Urinary bladder (tissue), 3 donors: ENCODE measurements at regions not wholly inside any gene's neighbourhood (a gene's known extent, or its start where the extent isn't known, plus 50 kb on each side); places are given as distances from the start of the nearest gene placed in this dataset.
"Not testable (repeated sequence)": the region's sequence is repeated elsewhere in the genome, so short reads cannot be mapped to it uniquely, and the experiment has no call there.

Experiments used
- DNase-seq: peaks from one replicate; pipeline ENCODE4 v3.0.0-alpha.2; 2015; ENCODE audit errors: extremely low spot score
- H3K27ac ChIP-seq: one replicate; pipeline ENCODE4 v1.5.1; 2013; ENCODE audit warnings: low read depth, mild to moderate bottlenecking, moderate library complexity
- H3K36me3 ChIP-seq: one replicate; pipeline ENCODE4 v1.6.1; 2013; ENCODE audit warnings: mild to moderate bottlenecking, moderate library complexity; ENCODE audit not compliant: insufficient read depth
- H3K4me1 ChIP-seq: one replicate; pipeline ENCODE4 v1.6.1; 2013; ENCODE audit warnings: mild to moderate bottlenecking, moderate library complexity; ENCODE audit not compliant: insufficient read depth
- H3K4me3 ChIP-seq: one replicate; pipeline ENCODE4 v1.5.1; 2013; ENCODE audit warnings: low read depth, low read length
- WGBS: extraction: QIAGEN DNeasy Blood & Tissue Kit; methylation state at CpG from one replicate; pipeline ENCODE4 v1.1.7; 2013; 5-methylcytosine and 5-hydroxymethylcytosine counted together
- donor health status: healthy with polysubstance abuse.
- donor health status: healthy.

DNA sequence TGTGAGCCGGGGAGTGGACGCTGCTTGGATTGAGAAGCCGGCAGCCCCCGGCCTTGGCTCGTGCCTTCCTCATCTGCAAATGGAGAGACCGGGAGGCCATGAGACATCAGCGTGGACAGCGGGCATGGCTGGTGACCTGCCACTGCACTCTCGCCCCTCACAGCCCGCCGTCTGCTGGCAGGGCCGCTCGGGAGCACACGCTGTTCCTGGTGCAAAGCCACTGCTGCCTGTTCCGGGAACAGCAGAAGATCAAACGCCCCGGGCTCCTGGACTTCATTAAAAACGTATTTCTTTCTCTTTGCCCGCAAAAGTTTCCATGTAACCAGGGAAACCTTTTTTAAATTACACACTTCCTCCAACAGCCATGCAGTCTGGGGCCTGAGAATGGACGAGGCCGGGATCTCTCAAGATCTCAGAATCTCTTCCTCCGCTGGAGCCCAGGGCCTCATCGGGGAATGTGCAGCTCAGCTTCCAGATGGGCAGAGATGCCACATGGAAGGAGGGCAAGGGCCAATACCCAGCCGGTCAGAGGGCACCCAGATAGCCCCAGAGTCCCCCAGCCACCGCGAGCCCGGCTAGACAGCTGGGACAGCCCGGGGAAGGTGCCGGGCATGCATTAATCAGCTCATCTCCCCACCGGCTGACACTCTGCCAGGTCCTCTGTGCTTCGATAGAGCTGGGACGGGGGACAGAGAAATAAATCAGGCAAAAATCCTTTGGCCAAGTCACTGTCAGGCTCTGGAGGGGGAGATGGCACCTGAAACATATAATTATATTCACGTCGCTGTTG is 62.8 kb upstream of the PRR5 start:
- 67% methylated on average over 34 of the region's 34 CpGs for WGBS
- H3K36me3 ChIP-seq: no peaks in the 10 kb centered on the region
- H3K4me1 ChIP-seq: no peaks in the 10 kb centered on the region
- H3K4me3 ChIP-seq: no peak overlapping the region
- no peak overlapping the region for H3K27ac ChIP-seq
- no peak for DNase-seq

DNA sequence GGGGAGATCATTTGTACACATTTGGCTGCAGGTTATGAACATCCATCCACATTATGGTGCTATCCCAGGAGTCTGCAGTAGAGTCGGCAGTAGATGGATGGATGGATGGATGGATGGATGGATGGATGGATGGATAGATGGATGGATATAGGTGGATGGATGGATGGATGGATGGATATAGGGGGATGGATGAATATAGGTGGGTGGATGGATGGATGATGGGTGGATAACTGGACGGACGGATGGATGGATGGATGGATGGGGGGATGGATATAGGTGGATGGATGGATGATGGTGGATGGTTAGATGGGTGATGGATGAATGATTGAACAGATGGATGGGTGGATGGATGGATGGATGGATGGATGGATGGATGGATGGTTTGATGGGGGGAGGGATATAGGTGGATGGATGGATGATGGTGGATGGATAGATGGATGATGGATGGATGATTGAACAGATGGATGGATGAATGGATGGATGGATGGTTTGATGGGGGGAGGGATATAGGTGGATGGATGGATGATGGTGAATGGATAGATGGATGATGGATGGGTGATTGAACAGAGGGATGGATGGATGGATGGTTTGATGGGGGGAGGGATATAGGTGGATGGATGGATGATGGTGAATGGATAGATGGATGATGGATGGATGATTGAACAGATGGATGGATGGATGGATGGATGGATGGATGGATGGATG is 65.3 kb upstream of the PRR5 start:
- DNase-seq, H3K4me3 ChIP-seq, H3K27ac ChIP-seq, H3K36me3 ChIP-seq, H3K4me1 ChIP-seq: not testable (repeated sequence)
- WGBS: 98% methylated on average over 3 of the region's 3 CpGs

DNA sequence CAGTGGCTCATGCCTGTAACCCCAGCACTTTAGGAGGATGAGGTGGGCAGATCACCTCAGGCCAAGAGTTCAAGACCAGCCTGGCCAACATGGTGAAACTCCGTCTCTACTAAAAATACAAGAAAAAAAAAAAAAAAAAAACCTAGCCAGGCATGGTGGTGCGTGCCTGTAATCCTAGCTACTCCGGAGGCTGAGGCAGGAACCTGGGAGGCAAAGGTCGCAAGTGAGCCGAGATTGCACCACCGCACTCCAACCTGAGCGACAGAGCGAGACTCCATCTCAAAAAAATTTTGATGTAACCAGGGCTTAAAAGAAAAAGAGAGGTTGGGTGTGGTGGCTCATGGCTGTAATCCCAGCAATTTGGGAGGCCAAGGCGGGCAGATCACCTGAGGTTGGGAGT is 66.4 kb upstream of the PRR5 start:
- H3K27ac ChIP-seq, H3K4me3 ChIP-seq, H3K36me3 ChIP-seq, H3K4me1 ChIP-seq, DNase-seq: not testable (repeated sequence)
- WGBS: 92% methylated on average over 9 of the region's 9 CpGs

DNA sequence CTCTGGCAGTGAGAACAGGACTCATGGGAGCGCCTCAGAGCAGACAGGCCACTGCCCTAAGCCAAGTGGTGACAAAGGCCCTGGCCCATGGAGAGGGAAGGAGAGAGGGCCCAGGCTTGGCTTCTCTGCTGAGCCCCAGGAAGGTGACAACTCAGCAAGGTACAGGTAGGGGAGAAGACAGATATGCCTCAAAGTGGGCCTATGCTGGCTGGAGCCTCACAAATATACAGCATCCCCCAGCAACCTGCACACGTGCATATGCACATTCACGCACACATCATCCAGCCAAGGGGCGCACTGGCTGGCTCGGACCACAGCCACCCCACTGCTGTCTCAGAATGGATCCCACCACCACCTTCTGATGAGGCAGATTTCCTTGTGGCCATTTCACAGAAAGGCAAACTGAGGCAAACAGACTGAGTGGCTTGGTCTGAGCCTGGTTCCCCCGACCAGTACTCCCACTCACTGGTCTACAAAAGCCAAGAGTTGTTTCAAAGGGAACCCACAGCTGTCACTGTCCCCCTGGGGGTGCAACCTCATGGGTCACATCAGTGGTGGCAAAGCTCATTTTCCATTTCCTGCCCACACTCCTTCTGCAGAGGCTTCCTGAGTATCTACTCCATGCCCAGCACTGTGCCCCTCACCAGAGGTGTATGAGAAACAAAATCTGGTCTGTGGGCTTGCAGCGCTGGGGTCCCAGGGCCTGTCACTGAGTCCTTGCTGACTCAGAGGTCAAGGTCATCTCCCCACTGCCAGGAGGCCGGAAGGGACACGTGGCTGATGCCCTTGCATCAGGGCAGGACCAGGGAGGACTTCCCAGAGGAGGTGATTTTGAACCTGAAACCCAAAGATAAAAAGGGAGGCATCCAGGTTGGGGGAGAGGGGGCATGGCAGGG is 67.3 kb upstream of the PRR5 start:
- Histone ChIP-seq H3K27ac (no peak overlapping the region), H3K4me1 (no peaks in the 10 kb centered on the region), H3K36me3 (no peaks in the 10 kb centered on the region), H3K4me3 (no peak overlapping the region)
- DNase-seq: no peak
- WGBS: 85% methylated on average over 9 of the region's 9 CpGs

DNA sequence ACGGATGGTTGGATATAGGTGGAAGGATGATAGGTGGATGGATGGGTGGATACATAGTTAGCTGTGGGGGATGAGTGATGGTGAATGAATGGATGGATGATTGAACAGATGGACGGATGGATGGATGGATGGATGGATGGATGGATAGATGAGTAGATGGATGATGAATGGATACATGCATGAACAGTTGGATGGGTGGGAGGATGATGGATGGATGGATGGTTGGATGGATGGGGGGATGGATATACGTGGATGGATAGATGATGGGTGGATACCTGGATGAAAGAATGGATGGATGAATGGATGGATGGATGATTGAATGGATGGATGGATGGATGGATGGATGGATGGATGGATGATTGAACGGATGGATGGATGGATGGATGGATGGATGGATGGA is 68.4 kb upstream of the PRR5 start:
- no peaks in the 10 kb centered on the region for H3K36me3 ChIP-seq
- no peak overlapping the region for H3K4me3 ChIP-seq
- WGBS: 86% methylated on average over 4 of the region's 4 CpGs
- no peak for DNase-seq
- no peaks in the 10 kb centered on the region for H3K4me1 ChIP-seq
- H3K27ac ChIP-seq: no peak overlapping the region

DNA sequence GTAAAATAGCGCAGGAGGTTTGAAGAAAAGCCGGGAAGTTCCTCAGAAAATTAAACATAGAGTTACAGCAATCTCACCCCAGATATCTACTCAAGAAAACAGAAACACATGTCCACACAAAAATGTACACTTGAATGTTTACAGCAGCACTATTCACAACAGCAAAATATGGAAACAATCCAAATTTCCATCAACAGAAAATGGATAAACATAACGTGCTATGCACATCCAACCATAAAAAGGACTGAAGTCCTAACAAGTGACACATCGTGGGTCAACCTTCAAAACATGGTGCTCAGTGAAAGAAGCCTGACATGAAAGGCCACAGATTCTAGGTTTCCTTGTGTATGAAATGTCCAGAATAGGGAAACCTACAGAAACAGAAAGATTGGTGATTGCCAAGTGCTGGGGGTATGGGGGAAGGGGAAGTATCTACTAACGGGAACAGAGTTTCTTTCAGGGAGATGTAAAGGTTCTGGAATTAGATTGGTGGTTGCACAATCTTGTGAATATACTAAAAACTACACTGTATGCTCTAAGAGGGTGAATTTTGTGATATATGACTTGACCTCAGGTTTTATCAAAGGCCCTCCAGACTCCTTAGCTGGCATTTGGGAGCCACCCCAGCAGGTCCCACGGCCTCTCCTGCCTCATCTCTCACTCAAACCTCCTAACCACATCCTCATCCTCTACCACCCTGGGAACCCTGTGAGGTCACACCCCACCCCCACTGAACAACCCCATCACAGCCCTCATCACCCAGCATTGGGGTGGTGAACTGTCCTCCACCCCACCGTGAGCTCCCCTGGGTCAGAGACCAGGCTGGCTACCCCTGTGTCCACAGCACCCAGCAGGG is 69.2 kb upstream of the PRR5 start:
- DNase-seq: no peak
- Histone ChIP-seq H3K4me3 (no peak overlapping the region), H3K36me3 (no peaks in the 10 kb centered on the region), H3K27ac (no peak overlapping the region), H3K4me1 (no peaks in the 10 kb centered on the region)
- WGBS: 68% methylated on average over 7 of the region's 7 CpGs

DNA sequence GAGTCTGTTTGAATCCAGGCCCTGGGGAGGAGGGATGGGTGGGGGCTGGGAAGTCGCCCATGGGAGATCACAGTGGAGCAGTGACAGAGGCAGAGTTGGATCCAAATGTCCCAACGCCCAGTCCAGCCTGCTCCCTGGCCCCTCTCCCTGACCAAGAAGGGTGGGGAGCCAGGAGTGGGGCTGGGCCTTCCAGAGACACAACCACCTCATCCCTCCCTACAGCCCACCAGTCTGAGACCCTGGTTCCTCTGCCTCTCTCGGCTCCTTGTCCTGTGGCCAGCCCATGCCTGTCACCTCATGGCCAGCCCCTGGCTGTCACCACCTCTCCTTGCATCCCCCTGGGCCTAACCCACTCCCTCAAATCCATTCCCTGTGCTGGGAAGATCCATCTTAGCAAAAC is 71.2 kb upstream of the PRR5 start:
- no peaks in the 10 kb centered on the region for H3K36me3 ChIP-seq
- no peak overlapping the region for H3K4me3 ChIP-seq
- WGBS: 83% methylated on average over 3 of the region's 3 CpGs

DNA sequence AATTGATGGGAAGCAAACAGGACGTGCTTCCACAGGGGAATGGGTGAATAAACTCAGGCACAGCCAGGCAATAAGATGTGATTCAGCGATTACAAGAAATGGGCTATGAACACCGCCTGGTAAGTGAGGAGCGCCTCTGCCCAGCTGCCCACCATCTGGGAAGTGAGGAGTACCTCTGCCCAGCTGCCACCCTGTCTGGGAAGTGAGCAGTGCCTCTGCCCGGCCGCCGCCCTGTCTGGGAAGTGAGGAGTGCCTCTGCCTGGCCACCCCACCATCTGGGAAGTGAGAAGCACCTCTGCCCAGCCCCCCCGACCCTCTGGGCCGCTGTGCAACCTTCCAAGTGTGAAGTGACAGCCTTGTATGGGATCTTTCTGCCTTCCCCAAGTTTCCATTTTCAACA is 73.2 kb upstream of the PRR5 start:
- 88% methylated on average over 9 of the region's 9 CpGs for WGBS
- H3K27ac ChIP-seq: no peak overlapping the region
- DNase-seq: no peak

More for the DNA sequence above, 71.2 kb upstream of the PRR5 start:
- H3K27ac ChIP-seq: no peak overlapping the region
- H3K4me1 ChIP-seq: no peaks in the 10 kb centered on the region
- DNase-seq: no peak

DNA sequence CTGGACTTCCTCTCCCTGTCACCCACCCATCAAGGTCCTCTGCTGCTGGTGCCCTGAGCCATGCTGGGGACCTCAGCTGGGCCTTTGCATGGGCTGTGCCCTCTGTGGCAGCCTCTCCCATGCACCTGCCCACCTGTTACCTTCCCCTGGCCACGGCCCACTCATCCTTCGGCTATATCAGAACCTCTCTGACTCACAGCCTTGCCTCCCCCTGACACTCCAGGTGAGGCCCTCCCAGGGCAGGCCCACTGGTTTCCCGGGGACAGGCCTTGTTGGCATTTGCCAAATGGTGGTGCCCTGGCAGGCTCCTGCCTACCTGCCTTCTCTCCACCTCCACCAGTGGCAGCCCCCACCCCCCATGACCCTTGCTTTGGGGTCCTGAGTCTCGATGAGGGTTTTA is 73.7 kb upstream of the PRR5 start:
- Histone ChIP-seq H3K36me3 (no peaks in the 10 kb centered on the region), H3K27ac (no peak overlapping the region), H3K4me1 (no peaks in the 10 kb centered on the region), H3K4me3 (no peak overlapping the region)
- no peak for DNase-seq
- WGBS: 79% methylated on average over 4 of the region's 4 CpGs

More for the DNA sequence above, 73.2 kb upstream of the PRR5 start:
- Histone ChIP-seq H3K4me1 (no peaks in the 10 kb centered on the region), H3K4me3 (no peak overlapping the region), H3K36me3 (no peaks in the 10 kb centered on the region)

DNA sequence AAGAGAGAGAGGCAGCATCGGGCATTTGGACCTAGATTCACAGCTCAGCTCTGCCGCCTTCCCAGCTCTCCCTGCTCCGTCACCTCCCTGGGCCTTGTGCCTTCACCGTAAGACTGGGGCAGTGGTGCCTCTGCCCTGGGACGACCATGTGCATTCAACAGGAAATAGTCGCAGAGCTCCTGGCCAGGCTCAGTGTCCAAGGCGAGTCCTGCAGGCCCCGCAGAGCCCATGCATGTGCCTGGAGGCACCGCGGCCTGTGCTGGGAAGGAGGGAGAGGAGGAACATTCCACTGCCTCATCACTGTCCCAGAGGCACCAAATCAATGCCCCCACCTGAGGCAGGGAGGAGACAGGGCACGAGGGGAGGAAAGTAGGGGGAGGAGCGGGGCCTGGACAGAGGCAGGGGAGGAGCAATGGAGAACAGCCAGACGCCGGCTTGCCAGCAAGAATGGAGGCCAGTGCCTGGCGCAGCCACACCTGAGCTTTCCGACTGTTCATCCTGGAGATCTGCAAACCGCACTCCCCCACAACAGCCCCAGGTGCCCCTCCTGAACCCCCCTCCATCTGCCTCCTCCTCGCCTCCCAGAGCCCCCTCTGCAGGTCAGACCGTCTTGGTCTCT is 74.4 kb upstream of the PRR5 start:
- H3K4me3 ChIP-seq: no peak overlapping the region
- no peak overlapping the region for H3K27ac ChIP-seq
- H3K36me3 ChIP-seq: no peaks in the 10 kb centered on the region
- no peaks in the 10 kb centered on the region for H3K4me1 ChIP-seq
- 79% methylated on average over 19 of the region's 19 CpGs for WGBS
- DNase-seq: no peak

DNA sequence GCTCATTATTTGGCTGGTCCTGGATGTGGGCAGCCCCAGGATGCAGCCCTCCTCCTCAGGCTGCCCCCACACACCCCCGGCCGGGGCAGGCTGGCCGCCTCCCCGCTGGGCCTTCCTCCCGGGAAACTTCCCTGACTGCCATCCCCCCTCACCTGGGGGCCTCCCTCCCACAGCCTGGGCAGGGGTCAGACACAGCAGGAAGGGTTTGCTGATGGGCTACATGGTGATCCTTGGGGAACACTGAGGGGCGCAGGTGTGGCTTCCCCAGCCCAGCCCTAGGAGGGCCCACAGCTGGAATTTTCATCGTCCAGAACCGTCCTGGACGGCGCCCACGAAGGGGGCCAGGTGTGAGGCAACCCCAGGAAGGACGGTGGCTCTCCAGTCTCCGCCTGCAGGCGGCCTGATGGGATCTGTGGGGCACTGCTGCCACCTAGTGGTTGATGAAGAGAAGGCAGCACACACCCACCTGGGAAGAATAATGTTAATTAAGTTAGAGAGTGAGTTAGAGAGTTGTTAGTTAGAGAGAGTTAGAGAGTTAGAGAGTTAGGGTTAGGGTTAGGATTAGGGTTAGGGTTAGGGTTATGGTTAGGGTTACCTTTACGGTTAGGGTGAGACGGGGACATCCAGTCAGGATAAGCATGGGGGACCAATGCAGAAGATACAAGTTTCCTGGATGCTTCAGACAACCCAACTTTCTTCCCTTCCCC is 75.9 kb upstream of the PRR5 start:
- Histone ChIP-seq H3K4me3 (no peak overlapping the region), H3K27ac (no peak overlapping the region), H3K4me1 (no peaks in the 10 kb centered on the region), H3K36me3 (no peaks in the 10 kb centered on the region)
- DNase-seq: no peak
- 10% methylated on average over 16 of the region's 16 CpGs for WGBS

DNA sequence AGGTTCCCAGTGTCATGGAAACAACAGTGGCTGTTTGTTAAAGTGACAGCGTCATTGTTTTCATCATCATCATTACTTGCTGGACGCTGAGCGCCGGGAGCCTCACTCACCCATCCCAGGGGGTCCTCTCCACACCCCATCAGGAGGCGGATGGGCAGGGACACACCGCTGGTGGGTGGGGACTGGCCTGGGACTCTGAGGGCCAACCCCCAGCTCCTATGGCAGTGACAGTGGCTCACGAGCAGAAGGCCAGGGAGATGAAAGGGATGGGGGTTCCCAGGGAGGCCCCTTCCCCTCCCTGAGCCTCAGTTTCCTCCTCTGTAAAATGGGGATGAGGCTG is 76.6 kb upstream of the PRR5 start:
- H3K4me1 ChIP-seq: no peaks in the 10 kb centered on the region
- WGBS: 87% methylated on average over 7 of the region's 7 CpGs
- H3K27ac ChIP-seq: no peak overlapping the region
- DNase-seq: no peak
- no peak overlapping the region for H3K4me3 ChIP-seq
- H3K36me3 ChIP-seq: no peaks in the 10 kb centered on the region
